ENCODE measurements at regions not wholly inside any gene's neighbourhood (a gene's known extent, or its start where the extent isn't known, plus 50 kb on each side); places are given as distances from the start of the nearest gene placed in this dataset.

DNA sequence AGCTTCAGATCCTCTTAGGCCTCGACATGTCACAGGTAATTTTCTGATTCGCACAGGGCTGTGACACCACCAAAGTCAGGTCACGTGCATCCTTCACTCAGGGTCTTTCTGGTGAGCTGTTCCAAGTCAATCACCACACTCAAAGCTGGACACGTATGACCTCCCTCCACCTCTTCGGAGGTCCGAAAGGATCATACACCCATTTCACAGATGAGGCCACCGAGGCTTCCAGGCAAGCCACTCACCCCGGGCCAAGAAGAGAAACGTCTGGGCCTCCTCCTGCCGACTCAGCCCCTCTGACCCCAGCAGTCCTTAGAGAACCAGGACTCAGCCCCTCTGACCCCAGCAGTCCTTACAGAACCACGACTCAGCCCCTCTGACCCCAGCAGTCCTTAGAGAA lies 74.6 kb downstream of the FOXL3 start:
- TF ChIP-seq, protein P1, sequence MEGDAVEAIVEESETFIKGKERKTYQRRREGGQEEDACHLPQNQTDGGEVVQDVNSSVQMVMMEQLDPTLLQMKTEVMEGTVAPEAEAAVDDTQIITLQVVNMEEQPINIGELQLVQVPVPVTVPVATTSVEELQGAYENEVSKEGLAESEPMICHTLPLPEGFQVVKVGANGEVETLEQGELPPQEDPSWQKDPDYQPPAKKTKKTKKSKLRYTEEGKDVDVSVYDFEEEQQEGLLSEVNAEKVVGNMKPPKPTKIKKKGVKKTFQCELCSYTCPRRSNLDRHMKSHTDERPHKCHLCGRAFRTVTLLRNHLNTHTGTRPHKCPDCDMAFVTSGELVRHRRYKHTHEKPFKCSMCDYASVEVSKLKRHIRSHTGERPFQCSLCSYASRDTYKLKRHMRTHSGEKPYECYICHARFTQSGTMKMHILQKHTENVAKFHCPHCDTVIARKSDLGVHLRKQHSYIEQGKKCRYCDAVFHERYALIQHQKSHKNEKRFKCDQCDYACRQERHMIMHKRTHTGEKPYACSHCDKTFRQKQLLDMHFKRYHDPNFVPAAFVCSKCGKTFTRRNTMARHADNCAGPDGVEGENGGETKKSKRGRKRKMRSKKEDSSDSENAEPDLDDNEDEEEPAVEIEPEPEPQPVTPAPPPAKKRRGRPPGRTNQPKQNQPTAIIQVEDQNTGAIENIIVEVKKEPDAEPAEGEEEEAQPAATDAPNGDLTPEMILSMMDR (IDR thresholded peaks at IDR 0.05; ENCODE audit: insufficient read depth, low read length) = no peak
- TF ChIP-seq POLR2AphosphoS5 (IDR thresholded peaks at IDR 0.05; ENCODE audit: low read depth) = no peak

Measured in HL-60 (cell line).